ENCODE measurements at regions not wholly inside any gene's neighbourhood (a gene's known extent, or its start where the extent isn't known, plus 50 kb on each side); places are given as distances from the start of the nearest gene placed in this dataset.

DNA sequence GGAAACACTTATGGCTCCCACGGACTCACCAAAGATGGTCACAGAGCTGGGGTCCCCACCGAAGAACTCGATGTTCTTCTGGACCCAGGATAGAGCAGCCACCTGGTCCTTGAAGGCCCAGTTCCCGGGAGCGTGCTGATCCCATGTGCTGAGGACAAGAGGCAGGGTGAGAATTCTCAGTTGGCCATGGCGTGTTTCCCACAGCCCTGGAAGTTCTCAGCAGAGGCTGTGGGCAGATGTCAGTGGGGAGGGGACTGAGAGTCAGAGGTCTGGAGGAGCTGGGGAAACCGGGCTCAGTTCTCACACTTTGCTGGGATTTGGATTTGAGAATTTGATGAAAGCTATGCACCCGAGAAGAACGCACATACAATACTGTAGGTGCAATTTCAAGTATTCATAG lies 193.3 kb downstream of the BCR start:
- no peak overlapping the region for H3K9ac ChIP-seq (ENCODE audit: insufficient read depth, low read depth, low read length)
- H3K9me3 ChIP-seq (ENCODE audit: low read length), result no peaks in the 10 kb centered on the region
- H3K36me3 ChIP-seq (replicated peaks in 1 of 2; ENCODE audit: control insufficient read depth in 1 of 2, insufficient read depth in 2 of 2, low read length in 2 of 2), result no peaks in the 10 kb centered on the region
- H4K20me1 ChIP-seq (ENCODE audit: insufficient read depth, low read length), result no peaks in the 10 kb centered on the region
- FAIRE-seq (no peak), ATAC-seq (no peak), DNase-seq (ENCODE audit: low spot score) (no peak)
- in situ Hi-C loops (cut with HindIII; ENCODE audit: extremely low pct_ligation_motif_present, low pct_unique_long_range_greater_than_20kb), result no loop called here
- ChIA-PET CTCF (ENCODE audit: low intra/inter-chr PET ratio, low total read pairs) (no interaction called here), POLR2A (no interaction called here)
- WGBS (ENCODE audit: low lambda C conversion rate), result 31% methylated on average over 9 of the region's 9 CpGs
- no peaks in the 10 kb centered on the region for H3K4me1 ChIP-seq (ENCODE audit: insufficient read depth, low read length)
- H3K79me2 ChIP-seq (ENCODE audit: insufficient read depth, low read length), result no peaks in the 10 kb centered on the region
- H3K27ac ChIP-seq (ENCODE audit: extremely low read length, insufficient read depth, low read length), result no peak overlapping the region
- no TSS peak for BruUV-seq (replicated peaks)
- H3K4me2 ChIP-seq (ENCODE audit: low read depth, low read length), result no peak overlapping the region
- H3K27me3 ChIP-seq (ENCODE audit: control insufficient read depth in 1 of 2, insufficient read depth in 2 of 2, low read length in 2 of 2), result peaks cover 0 to 7% of the 10 kb centered on the region in 2 experiments; a peak in 1 of 5 replicates
- TF ChIP-seq, protein P1, sequence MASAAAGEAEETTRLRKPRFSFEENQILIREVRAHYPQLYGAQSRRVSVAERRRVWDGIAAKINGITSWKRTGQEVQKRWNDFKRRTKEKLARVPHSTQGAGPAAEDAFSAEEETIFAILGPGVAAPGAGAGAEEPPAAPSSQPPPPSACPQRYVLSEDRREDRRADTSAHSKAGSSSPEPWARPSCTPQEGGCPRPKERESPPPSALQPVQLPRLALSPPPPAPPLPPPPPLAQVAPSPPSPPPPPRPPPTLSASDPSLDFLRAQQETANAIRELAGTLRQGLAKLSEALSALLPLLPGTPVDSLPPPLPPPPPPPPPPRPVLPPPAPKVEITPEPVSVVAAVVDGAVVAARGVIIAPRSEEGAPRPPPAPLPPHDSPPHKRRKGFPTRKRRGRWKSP (CRISPR knock-in tag; IDR thresholded peaks at IDR 0.05), result no peak
- TF ChIP-seq RORA (CRISPR knock-in tag; IDR thresholded peaks at IDR 0.05) (no peak), REPIN1 (CRISPR knock-in tag; IDR thresholded peaks at IDR 0.05; ENCODE audit: borderline replicate concordance, low read depth) (no peak), YY1 (IDR thresholded peaks at IDR 0.05; ENCODE audit: insufficient read depth, insufficient replicate concordance, low read depth, low read length) (no peak), ZNF382 (CRISPR knock-in tag; IDR thresholded peaks at IDR 0.05; ENCODE audit: borderline replicate concordance) (no peak), ZSCAN20 (CRISPR knock-in tag; IDR thresholded peaks at IDR 0.05; ENCODE audit: borderline replicate concordance) (no peak), KAT2B (IDR thresholded peaks at IDR 0.05; ENCODE audit: borderline replicate concordance, low read depth, low read length) (no peak), ZNF33B (CRISPR knock-in tag; IDR thresholded peaks at IDR 0.05) (no peak), GABPA (IDR thresholded peaks at IDR 0.05; ENCODE audit: low read depth, low read length) (no peak), GABPA (CRISPR knock-in tag; IDR thresholded peaks at IDR 0.05; ENCODE audit: low read depth) (no peak), ELF3 (CRISPR knock-in tag; IDR thresholded peaks at IDR 0.05) (no peak), ZNF263 (CRISPR knock-in tag; IDR thresholded peaks at IDR 0.05) (no peak), PAWR (CRISPR knock-in tag; IDR thresholded peaks at IDR 0.05; ENCODE audit: borderline replicate concordance) (no peak)
- TF ChIP-seq, protein P2, sequence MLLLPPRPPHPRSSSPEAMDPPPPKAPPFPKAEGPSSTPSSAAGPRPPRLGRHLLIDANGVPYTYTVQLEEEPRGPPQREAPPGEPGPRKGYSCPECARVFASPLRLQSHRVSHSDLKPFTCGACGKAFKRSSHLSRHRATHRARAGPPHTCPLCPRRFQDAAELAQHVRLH (CRISPR knock-in tag; IDR thresholded peaks at IDR 0.05; ENCODE audit: borderline replicate concordance, low read depth), result no peak
- TF ChIP-seq, protein P3, sequence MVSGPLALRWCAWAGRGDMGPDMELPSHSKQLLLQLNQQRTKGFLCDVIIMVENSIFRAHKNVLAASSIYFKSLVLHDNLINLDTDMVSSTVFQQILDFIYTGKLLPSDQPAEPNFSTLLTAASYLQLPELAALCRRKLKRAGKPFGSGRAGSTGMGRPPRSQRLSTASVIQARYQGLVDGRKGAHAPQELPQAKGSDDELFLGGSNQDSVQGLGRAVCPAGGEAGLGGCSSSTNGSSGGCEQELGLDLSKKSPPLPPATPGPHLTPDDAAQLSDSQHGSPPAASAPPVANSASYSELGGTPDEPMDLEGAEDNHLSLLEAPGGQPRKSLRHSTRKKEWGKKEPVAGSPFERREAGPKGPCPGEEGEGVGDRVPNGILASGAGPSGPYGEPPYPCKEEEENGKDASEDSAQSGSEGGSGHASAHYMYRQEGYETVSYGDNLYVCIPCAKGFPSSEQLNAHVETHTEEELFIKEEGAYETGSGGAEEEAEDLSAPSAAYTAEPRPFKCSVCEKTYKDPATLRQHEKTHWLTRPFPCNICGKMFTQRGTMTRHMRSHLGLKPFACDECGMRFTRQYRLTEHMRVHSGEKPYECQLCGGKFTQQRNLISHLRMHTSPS (CRISPR knock-in tag; IDR thresholded peaks at IDR 0.05; ENCODE audit: low read depth), result no peak
- TF ChIP-seq, protein P4, sequence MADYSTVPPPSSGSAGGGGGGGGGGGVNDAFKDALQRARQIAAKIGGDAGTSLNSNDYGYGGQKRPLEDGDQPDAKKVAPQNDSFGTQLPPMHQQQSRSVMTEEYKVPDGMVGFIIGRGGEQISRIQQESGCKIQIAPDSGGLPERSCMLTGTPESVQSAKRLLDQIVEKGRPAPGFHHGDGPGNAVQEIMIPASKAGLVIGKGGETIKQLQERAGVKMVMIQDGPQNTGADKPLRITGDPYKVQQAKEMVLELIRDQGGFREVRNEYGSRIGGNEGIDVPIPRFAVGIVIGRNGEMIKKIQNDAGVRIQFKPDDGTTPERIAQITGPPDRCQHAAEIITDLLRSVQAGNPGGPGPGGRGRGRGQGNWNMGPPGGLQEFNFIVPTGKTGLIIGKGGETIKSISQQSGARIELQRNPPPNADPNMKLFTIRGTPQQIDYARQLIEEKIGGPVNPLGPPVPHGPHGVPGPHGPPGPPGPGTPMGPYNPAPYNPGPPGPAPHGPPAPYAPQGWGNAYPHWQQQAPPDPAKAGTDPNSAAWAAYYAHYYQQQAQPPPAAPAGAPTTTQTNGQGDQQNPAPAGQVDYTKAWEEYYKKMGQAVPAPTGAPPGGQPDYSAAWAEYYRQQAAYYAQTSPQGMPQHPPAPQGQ (CRISPR knock-in tag; IDR thresholded peaks at IDR 0.05; ENCODE audit: borderline replicate concordance), result no peak
- intact Hi-C loops (cut with micrococcal nuclease; ENCODE audit: unreplicated experiment), result no loop called here
- H3K4me3 ChIP-seq (replicated peaks in 1 of 3; ENCODE audit: insufficient read depth in 1 of 3, low read depth in 2 of 3, low read length in 3 of 3), result no peak overlapping the region
- no peak overlapping the region for H2AFZ ChIP-seq (ENCODE audit: low read length)
